GM23338 (cell line): ENCODE measurements at regions not wholly inside any gene's neighbourhood (a gene's known extent, or its start where the extent isn't known, plus 50 kb on each side); places are given as distances from the start of the nearest gene placed in this dataset.

Experiments used
- CREB1 ChIP-seq: fragments of 250-450 bp; sonication (Bioruptor Pico); IDR thresholded peaks from 2 replicates; pipeline ENCODE4 v1.5.0; 2020; ENCODE audit warnings: low read depth, mild to moderate bottlenecking, moderate library complexity
- ETS1 ChIP-seq: IDR thresholded peaks from 2 replicates; pipeline ENCODE4 v1.6.1; 2016; ENCODE audit warnings: antibody characterized with exemption
- JUNB ChIP-seq: IDR thresholded peaks from one replicate; pipeline ENCODE4 v1.6.1; 2016; ENCODE audit warnings: antibody characterized with exemption; ENCODE audit not compliant: unreplicated experiment
- NANOG ChIP-seq: IDR thresholded peaks from 2 replicates; pipeline ENCODE4 v1.6.1; 2016; ENCODE audit warnings: antibody characterized with exemption, borderline replicate concordance
- POLR2AphosphoS5 ChIP-seq: IDR thresholded peaks from 2 replicates; pipeline ENCODE4 v1.6.1; 2016; ENCODE audit warnings: antibody characterized with exemption, low read depth
- REST ChIP-seq: IDR thresholded peaks from one replicate; pipeline ENCODE4 v1.6.1; 2018; ENCODE audit warnings: antibody characterized with exemption; ENCODE audit not compliant: unreplicated experiment
- STAT1 ChIP-seq: IDR thresholded peaks from one replicate; pipeline ENCODE4 v1.6.1; 2016; ENCODE audit warnings: antibody characterized with exemption; ENCODE audit not compliant: unreplicated experiment
- ZNF331 ChIP-seq: fragments of 250-450 bp; sonication (Bioruptor Pico); IDR thresholded peaks from 2 replicates; pipeline ENCODE4 v1.5.0; 2020; ENCODE audit warnings: low read depth, mild to moderate bottlenecking, moderate library complexity
- ZNF462 ChIP-seq: fragments of 250-450 bp; sonication (Bioruptor Pico); IDR thresholded peaks from 2 replicates; pipeline ENCODE4 v1.5.0; 2020; ENCODE audit warnings: mild to moderate bottlenecking, moderate library complexity

GRCh38 chr14:25484906-25485305 lies 435.0 kb upstream of the STXBP6 start (continued):
- no peak for TF ChIP-seq ZNF462 (CRISPR knock-in tag)
- TF ChIP-seq NANOG, result no peak
- TF ChIP-seq CREB1, result no peak
- no peak for TF ChIP-seq POLR2AphosphoS5
- TF ChIP-seq STAT1, result no peak
- TF ChIP-seq JUNB, result no peak
- TF ChIP-seq REST, result no peak
- no peak for TF ChIP-seq ZNF331 (CRISPR knock-in tag)
- no peak for TF ChIP-seq ETS1
